ENCODE measurements at regions not wholly inside any gene's neighbourhood (a gene's known extent, or its start where the extent isn't known, plus 50 kb on each side); places are given as distances from the start of the nearest gene placed in this dataset.

DNA sequence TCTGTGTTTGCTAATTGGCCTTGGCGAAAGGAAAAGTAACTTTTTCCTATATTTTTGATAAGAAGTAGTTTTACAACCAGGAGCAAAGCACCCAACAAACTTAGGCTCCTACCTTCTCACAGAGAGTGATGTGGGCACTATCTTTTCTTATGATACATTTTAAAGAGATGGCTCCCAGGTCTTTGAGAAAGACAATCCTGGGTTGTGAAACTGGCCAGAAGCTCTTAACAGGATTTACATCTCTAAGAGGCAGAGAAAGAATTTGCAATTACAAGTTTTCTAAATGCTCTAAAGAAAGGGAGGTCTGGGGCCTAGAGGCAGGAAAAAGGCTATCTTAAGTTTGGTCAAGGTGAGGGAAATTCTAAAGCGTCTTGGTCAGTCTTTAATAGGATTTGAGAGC lies 609.7 kb downstream of the VGLL3 start:
- TF ChIP-seq CTCF (conservative IDR thresholded peaks at IDR 0.05 in 1 of 2, IDR thresholded peaks at IDR 0.05 in 1 of 2; ENCODE audit: low read depth in 1 of 2, low read length in 2 of 2) = no peak
- TF ChIP-seq EZH2 (IDR thresholded peaks at IDR 0.05; ENCODE audit: low read length, missing control alignments) = no peak
